ENCODE measurements at regions not wholly inside any gene's neighbourhood (a gene's known extent, or its start where the extent isn't known, plus 50 kb on each side); places are given as distances from the start of the nearest gene placed in this dataset.

- DNase-seq (ENCODE audit: low spot score) = no peak
Observed at GRCh38 chr14:97393244-97393643, 596.1 kb downstream of the VRK1 start.

- DNase-seq (ENCODE audit: low spot score) = no peak
Observed at GRCh38 chr14:97395068-97395467, 597.9 kb downstream of the VRK1 start.

- DNase-seq (ENCODE audit: low spot score) = no peak
Observed at GRCh38 chr14:97401714-97402113, 604.5 kb downstream of the VRK1 start.

GRCh38 chr14:97402279-97402678, 605.1 kb downstream of the VRK1 start:
- no peak for DNase-seq (ENCODE audit: low spot score)

GRCh38 chr14:97407701-97408407, 610.7 kb downstream of the VRK1 start:
- no peak for DNase-seq (ENCODE audit: low spot score)

GRCh38 chr14:97408503-97408902, 611.3 kb downstream of the VRK1 start:
- no peak for DNase-seq (ENCODE audit: low spot score)

- DNase-seq (ENCODE audit: low spot score) = no peak
Observed at GRCh38 chr14:97408937-97409815, 612.0 kb downstream of the VRK1 start.

- no peak for DNase-seq (ENCODE audit: low spot score)
Observed at GRCh38 chr14:97410667-97411620, 613.8 kb downstream of the VRK1 start.

- no peak for DNase-seq (ENCODE audit: low spot score)
Observed at GRCh38 chr14:97411938-97412612, 614.9 kb downstream of the VRK1 start.

- no peak for DNase-seq (ENCODE audit: low spot score)
Observed at GRCh38 chr14:97413022-97413539, 615.9 kb downstream of the VRK1 start.

- no peak for DNase-seq (ENCODE audit: low spot score)
Observed at GRCh38 chr14:97413966-97414717, 617.0 kb downstream of the VRK1 start.

GRCh38 chr14:97414718-97415098, 617.5 kb downstream of the VRK1 start:
- no peak for DNase-seq (ENCODE audit: low spot score)

GRCh38 chr14:97415907-97416306, 618.7 kb downstream of the VRK1 start:
- DNase-seq (ENCODE audit: low spot score) = no peak

- no peak for DNase-seq (ENCODE audit: low spot score)
Observed at GRCh38 chr14:97416550-97416949, 619.4 kb downstream of the VRK1 start.

GRCh38 chr14:97417331-97417730, 620.1 kb downstream of the VRK1 start:
- DNase-seq (ENCODE audit: low spot score) = no peak

GRCh38 chr14:97420211-97420610, 623.0 kb downstream of the VRK1 start:
- DNase-seq (ENCODE audit: low spot score) = no peak

- no peak for DNase-seq (ENCODE audit: low spot score)
Observed at GRCh38 chr14:97426776-97427175, 629.6 kb downstream of the VRK1 start.

GRCh38 chr14:97428808-97429440, 631.7 kb downstream of the VRK1 start:
- no peak for DNase-seq (ENCODE audit: low spot score)

- no peak for DNase-seq (ENCODE audit: low spot score)
Observed at GRCh38 chr14:97432586-97432985, 635.4 kb downstream of the VRK1 start.
